Neural cell (in vitro differentiated cells): ENCODE measurements at regions not wholly inside any gene's neighbourhood (a gene's known extent, or its start where the extent isn't known, plus 50 kb on each side); places are given as distances from the start of the nearest gene placed in this dataset.
A peak's percentile ranks its signal among the peaks of the same experiment; 100 is the strongest.

ENCODE experiments used
- H2AFZ ChIP-seq: fragments of 200-600, 300-800 bp; sonication (generic), shearing (Covaris generic); 2 replicates; pipeline ENCODE4 v1.6.0; 2014; ENCODE audit warnings: low read depth, mild to moderate bottlenecking, antibody characterized with exemption, low read length, moderate library complexity
- H3F3A ChIP-seq: fragments of 200-600 bp; shearing (Covaris generic); 2 replicates; pipeline ENCODE4 v1.6.1; 2016; ENCODE audit warnings: mild to moderate bottlenecking, moderate library complexity, mixed read lengths, antibody characterized with exemption, low read length; ENCODE audit not compliant: insufficient read depth, poor library complexity, severe bottlenecking
- H3K27ac ChIP-seq: fragments of 200-600, 300-800 bp; sonication (generic), shearing (Covaris generic); 2 replicates; pipeline ENCODE4 v1.5.1; 2014; ENCODE audit warnings: mild to moderate bottlenecking, low read length, moderate library complexity
- H3K27me3 ChIP-seq: fragments of 300-800, 200-600 bp; sonication (generic), shearing (Covaris generic); 2 replicates; pipeline ENCODE4 v1.6.0; 2014; ENCODE audit warnings: mild to moderate bottlenecking, low read depth, low read length, moderate library complexity; ENCODE audit not compliant: insufficient read depth
- H3K36me3 ChIP-seq: fragments of 300-800, 200-600 bp; sonication (generic), shearing (Covaris generic); 2 replicates; pipeline ENCODE4 v1.5.1; 2014; ENCODE audit warnings: mild to moderate bottlenecking, antibody characterized with exemption, low read length, moderate library complexity; ENCODE audit not compliant: insufficient read depth
- H3K4me2 ChIP-seq: fragments of 300-800, 200-600 bp; sonication (generic), shearing (Covaris generic); 2 replicates; pipeline ENCODE4 v1.6.0; 2014; ENCODE audit warnings: mild to moderate bottlenecking, low read length
- H3K4me3 ChIP-seq: fragments of 300-800, 200-600 bp; sonication (generic), shearing (Covaris generic); 2 replicates; pipeline ENCODE4 v1.5.1; 2014; ENCODE audit warnings: mild to moderate bottlenecking, low read length, moderate library complexity
- H3K79me2 ChIP-seq: fragments of 200-600 bp; shearing (Covaris generic); replicated peaks from 2 replicates; pipeline ENCODE4 v1.6.0; 2014; ENCODE audit warnings: mild to moderate bottlenecking, low read length, moderate library complexity; ENCODE audit not compliant: insufficient read depth
- H3K9ac ChIP-seq: fragments of 300-800, 200-600 bp; sonication (generic), shearing (Covaris generic); 2 replicates; pipeline ENCODE4 v1.6.1; 2016; ENCODE audit warnings: mild to moderate bottlenecking, low read length, mixed read lengths
- H3K9me2 ChIP-seq: fragments of 200-600 bp; shearing (Covaris generic); 2 replicates; pipeline ENCODE4 v1.6.1; 2016; ENCODE audit warnings: mild to moderate bottlenecking, low read length, mixed read lengths; ENCODE audit not compliant: insufficient read depth
- H3K9me3 ChIP-seq: fragments of 200-600, 300-800 bp; sonication (generic), shearing (Covaris generic); 2 replicates; pipeline ENCODE4 v1.6.1; 2016; ENCODE audit warnings: mild to moderate bottlenecking, mixed run types, low read length, moderate library complexity, mixed read lengths
- H4K20me1 ChIP-seq: fragments of 200-600 bp; shearing (Covaris generic); 2 replicates; pipeline ENCODE4 v1.6.1; 2016; ENCODE audit warnings: mild to moderate bottlenecking, mixed run types; ENCODE audit not compliant: insufficient read depth
- EP300 ChIP-seq: fragments of 450-650 bp; conservative IDR thresholded peaks from 2 replicates; pipeline ENCODE4 v1.6.1; 2014; ENCODE audit warnings: antibody characterized with exemption, mild to moderate bottlenecking, moderate library complexity; ENCODE audit not compliant: poor library complexity, severe bottlenecking
- EZH2 ChIP-seq: fragments of 200-600, 300-800 bp; shearing (Covaris generic), sonication (generic); IDR thresholded peaks from 2 replicates; pipeline ENCODE4 v1.6.1; 2014; ENCODE audit warnings: antibody characterized with exemption, low read length, borderline replicate concordance, mild to moderate bottlenecking; ENCODE audit not compliant: insufficient read depth, poor library complexity, severe bottlenecking
- MXI1 ChIP-seq: fragments of 450-650 bp; conservative IDR thresholded peaks from 2 replicates; pipeline ENCODE4 v1.6.1; 2014; ENCODE audit warnings: antibody characterized with exemption, mild to moderate bottlenecking; ENCODE audit not compliant: poor library complexity, severe bottlenecking
- POLR2AphosphoS5 ChIP-seq: IDR thresholded peaks from 2 replicates; pipeline ENCODE4 v1.6.1; 2012
- SMC3 ChIP-seq: fragments of 450-650 bp; conservative IDR thresholded peaks from 2 replicates; pipeline ENCODE4 v1.6.1; 2014; ENCODE audit warnings: antibody characterized with exemption, mild to moderate bottlenecking, moderate library complexity; ENCODE audit not compliant: poor library complexity
- TAF1 ChIP-seq: IDR thresholded peaks from 2 replicates; pipeline ENCODE4 v1.6.1; 2012; ENCODE audit warnings: low read depth
- TF ChIP-seq, protein P1 (sequence below): IDR thresholded peaks from 2 replicates; pipeline ENCODE4 v1.6.1; 2012; ENCODE audit warnings: borderline replicate concordance
- TF ChIP-seq, protein P2 (sequence below): fragments of 450-650 bp; IDR thresholded peaks from 2 replicates; pipeline ENCODE4 v1.5.1; 2014; ENCODE audit warnings: antibody characterized with exemption, mild to moderate bottlenecking, moderate library complexity; ENCODE audit not compliant: poor library complexity, severe bottlenecking

- peak overlapping the region; percentile 12 for H3K4me3 ChIP-seq
- H3K9me2 ChIP-seq = no peaks in the 10 kb centered on the region
- no peaks in the 10 kb centered on the region for H3K9me3 ChIP-seq
- TF ChIP-seq EP300 = peak; percentile 97
- no peak for TF ChIP-seq SMC3
- peak; percentile 90 for TF ChIP-seq POLR2AphosphoS5
- TF ChIP-seq, protein P1, sequence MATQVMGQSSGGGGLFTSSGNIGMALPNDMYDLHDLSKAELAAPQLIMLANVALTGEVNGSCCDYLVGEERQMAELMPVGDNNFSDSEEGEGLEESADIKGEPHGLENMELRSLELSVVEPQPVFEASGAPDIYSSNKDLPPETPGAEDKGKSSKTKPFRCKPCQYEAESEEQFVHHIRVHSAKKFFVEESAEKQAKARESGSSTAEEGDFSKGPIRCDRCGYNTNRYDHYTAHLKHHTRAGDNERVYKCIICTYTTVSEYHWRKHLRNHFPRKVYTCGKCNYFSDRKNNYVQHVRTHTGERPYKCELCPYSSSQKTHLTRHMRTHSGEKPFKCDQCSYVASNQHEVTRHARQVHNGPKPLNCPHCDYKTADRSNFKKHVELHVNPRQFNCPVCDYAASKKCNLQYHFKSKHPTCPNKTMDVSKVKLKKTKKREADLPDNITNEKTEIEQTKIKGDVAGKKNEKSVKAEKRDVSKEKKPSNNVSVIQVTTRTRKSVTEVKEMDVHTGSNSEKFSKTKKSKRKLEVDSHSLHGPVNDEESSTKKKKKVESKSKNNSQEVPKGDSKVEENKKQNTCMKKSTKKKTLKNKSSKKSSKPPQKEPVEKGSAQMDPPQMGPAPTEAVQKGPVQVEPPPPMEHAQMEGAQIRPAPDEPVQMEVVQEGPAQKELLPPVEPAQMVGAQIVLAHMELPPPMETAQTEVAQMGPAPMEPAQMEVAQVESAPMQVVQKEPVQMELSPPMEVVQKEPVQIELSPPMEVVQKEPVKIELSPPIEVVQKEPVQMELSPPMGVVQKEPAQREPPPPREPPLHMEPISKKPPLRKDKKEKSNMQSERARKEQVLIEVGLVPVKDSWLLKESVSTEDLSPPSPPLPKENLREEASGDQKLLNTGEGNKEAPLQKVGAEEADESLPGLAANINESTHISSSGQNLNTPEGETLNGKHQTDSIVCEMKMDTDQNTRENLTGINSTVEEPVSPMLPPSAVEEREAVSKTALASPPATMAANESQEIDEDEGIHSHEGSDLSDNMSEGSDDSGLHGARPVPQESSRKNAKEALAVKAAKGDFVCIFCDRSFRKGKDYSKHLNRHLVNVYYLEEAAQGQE = peak; percentile 58
- no peaks in the 10 kb centered on the region for H3K27me3 ChIP-seq
- H3K9ac ChIP-seq = no peak overlapping the region
- no peaks in the 10 kb centered on the region for H3K36me3 ChIP-seq
- no peak overlapping the region for H3K27ac ChIP-seq
- no peak overlapping the region for H2AFZ ChIP-seq
- no peaks in the 10 kb centered on the region for H3K79me2 ChIP-seq
- peak overlapping the region; percentile 31 for H3K4me2 ChIP-seq
- H3F3A ChIP-seq = no peaks in the 10 kb centered on the region
- no peaks in the 10 kb centered on the region for H4K20me1 ChIP-seq
Observed at GRCh38 chr3:161555320-161555719, 58.7 kb downstream of the OTOL1 start.

GRCh38 chr3:161556533-161556932 is 59.9 kb downstream of the OTOL1 start:
- no peak overlapping the region for H3K4me2 ChIP-seq

DNA sequence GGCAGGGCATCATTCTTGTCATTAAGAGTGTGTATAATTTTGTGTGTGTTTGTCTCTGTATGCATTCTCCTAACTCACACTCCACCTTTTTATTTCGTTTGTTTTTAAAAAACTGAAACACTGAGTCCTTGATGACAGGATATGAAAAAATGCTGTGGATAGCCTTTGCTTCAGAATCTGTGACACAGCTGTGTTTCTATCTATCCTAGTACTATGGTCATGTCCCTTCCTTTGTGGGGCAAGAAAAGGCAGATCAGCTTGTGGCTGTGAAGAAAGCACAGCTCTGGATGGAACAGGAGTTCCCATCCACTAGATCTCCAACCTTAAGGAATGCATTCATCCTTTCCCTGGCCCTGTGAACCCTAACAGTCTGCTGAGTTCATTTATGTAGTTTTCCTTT is 60.3 kb downstream of the OTOL1 start:
- no peaks in the 10 kb centered on the region for H3K27me3 ChIP-seq
- no peaks in the 10 kb centered on the region for H3F3A ChIP-seq
- no peaks in the 10 kb centered on the region for H4K20me1 ChIP-seq
- H3K9me3 ChIP-seq = no peaks in the 10 kb centered on the region
- H3K4me3 ChIP-seq = no peak overlapping the region
- H3K79me2 ChIP-seq = no peaks in the 10 kb centered on the region
- no peak overlapping the region for H3K27ac ChIP-seq
- no peak overlapping the region for H3K4me2 ChIP-seq
- H3K36me3 ChIP-seq = no peaks in the 10 kb centered on the region
- H3K9me2 ChIP-seq = no peaks in the 10 kb centered on the region
- H2AFZ ChIP-seq = no peak overlapping the region
- H3K9ac ChIP-seq = no peak overlapping the region
- TF ChIP-seq TAF1 (no peak), EZH2 (no peak), SMC3 (no peak), EP300 (no peak), MXI1 (no peak)
- TF ChIP-seq, protein P2, sequence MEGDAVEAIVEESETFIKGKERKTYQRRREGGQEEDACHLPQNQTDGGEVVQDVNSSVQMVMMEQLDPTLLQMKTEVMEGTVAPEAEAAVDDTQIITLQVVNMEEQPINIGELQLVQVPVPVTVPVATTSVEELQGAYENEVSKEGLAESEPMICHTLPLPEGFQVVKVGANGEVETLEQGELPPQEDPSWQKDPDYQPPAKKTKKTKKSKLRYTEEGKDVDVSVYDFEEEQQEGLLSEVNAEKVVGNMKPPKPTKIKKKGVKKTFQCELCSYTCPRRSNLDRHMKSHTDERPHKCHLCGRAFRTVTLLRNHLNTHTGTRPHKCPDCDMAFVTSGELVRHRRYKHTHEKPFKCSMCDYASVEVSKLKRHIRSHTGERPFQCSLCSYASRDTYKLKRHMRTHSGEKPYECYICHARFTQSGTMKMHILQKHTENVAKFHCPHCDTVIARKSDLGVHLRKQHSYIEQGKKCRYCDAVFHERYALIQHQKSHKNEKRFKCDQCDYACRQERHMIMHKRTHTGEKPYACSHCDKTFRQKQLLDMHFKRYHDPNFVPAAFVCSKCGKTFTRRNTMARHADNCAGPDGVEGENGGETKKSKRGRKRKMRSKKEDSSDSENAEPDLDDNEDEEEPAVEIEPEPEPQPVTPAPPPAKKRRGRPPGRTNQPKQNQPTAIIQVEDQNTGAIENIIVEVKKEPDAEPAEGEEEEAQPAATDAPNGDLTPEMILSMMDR = no peak
- TF ChIP-seq, protein P1 = no peak

More at GRCh38 chr3:161556533-161556932, 59.9 kb downstream of the OTOL1 start:
- no peaks in the 10 kb centered on the region for H3K9me2 ChIP-seq
- H3K4me3 ChIP-seq = no peak overlapping the region
- no peaks in the 10 kb centered on the region for H3K9me3 ChIP-seq
- no peak overlapping the region for H3K9ac ChIP-seq
- no peaks in the 10 kb centered on the region for H3F3A ChIP-seq
- TF ChIP-seq TAF1 (no peak), EP300 (no peak), SMC3 (no peak), EZH2 (no peak), POLR2AphosphoS5 (no peak), MXI1 (no peak)
- TF ChIP-seq, protein P2 = no peak
- no peaks in the 10 kb centered on the region for H3K36me3 ChIP-seq
- H3K79me2 ChIP-seq = no peaks in the 10 kb centered on the region
- H3K27me3 ChIP-seq = no peaks in the 10 kb centered on the region
- H4K20me1 ChIP-seq = no peaks in the 10 kb centered on the region
- no peak overlapping the region for H3K27ac ChIP-seq
- H2AFZ ChIP-seq = no peak overlapping the region
